A549 (cell line): ENCODE measurements at regions not wholly inside any gene's neighbourhood (a gene's known extent, or its start where the extent isn't known, plus 50 kb on each side); places are given as distances from the start of the nearest gene placed in this dataset.

Experiments
- CTCF ChIP-seq: fragments of >200 bp; sonication (Bioruptor Twin); formaldehyde crosslinking; IDR thresholded peaks from 3 replicates; pipeline ENCODE4 v1.5.1; 2016
- PHF8 ChIP-seq: fragments of 200-600 bp; sonication (generic); IDR thresholded peaks from 2 replicates; pipeline ENCODE4 v1.6.1; 2016; ENCODE audit warnings: low read depth, mild to moderate bottlenecking, antibody characterized with exemption, moderate library complexity, borderline replicate concordance
- RAD21 ChIP-seq, 2 experiments: fragments of >200 bp in 1 of 2; sonication (Bioruptor Twin) in 1 of 2; formaldehyde crosslinking in 1 of 2; IDR thresholded peaks in 1 of 2; conservative IDR thresholded peaks in 1 of 2; 2 replicates in 1 of 2; 3 replicates in 1 of 2; pipeline ENCODE4 v1.6.1; 2012 to 2018; ENCODE audit warnings: inconsistent platforms in 1 of 2

GRCh38 chr2:209334188-209335017 lies 89.4 kb upstream of the MAP2 start:
- TF ChIP-seq CTCF, result peak; percentile 95
- TF ChIP-seq RAD21 (conservative IDR thresholded peaks at IDR 0.05 in 1 of 2, IDR thresholded peaks at IDR 0.05 in 1 of 2), result peak; percentile 94 to 95
- no peak for TF ChIP-seq PHF8
